GM18861 (cell line): ENCODE measurements at regions not wholly inside any gene's neighbourhood (a gene's known extent, or its start where the extent isn't known, plus 50 kb on each side); places are given as distances from the start of the nearest gene placed in this dataset.

Experiments
- ATAC-seq: cut with Tn5 transposase; IDR thresholded peaks from one replicate; pipeline ENCODE4 v1.9.1; 2021; ENCODE audit not compliant: unreplicated experiment

GRCh38 chr18:46424898-46425297, 232.1 kb downstream of the LOXHD1 start:
- no peak for ATAC-seq

DNA sequence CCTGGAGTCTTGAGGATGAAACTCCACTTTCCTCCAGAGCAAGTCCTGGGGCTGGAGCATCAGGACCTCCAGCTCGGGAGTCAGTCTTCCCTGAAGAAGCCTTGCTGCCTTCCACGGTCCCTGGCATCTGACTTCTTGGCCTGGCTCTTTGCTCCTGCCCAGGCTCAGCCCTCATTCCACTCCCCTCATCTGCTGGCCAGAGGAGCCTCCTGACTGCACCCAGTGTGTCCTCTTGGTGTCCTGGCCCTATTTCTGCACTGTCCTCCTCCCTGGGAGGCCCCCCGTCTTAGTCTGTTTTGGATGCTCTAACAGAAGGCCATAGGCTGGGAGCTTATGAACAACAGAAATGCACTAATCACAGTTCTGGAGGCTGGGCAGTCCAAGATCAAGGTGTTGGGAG, 231.5 kb downstream of the LOXHD1 start:
- no peak for ATAC-seq

DNA sequence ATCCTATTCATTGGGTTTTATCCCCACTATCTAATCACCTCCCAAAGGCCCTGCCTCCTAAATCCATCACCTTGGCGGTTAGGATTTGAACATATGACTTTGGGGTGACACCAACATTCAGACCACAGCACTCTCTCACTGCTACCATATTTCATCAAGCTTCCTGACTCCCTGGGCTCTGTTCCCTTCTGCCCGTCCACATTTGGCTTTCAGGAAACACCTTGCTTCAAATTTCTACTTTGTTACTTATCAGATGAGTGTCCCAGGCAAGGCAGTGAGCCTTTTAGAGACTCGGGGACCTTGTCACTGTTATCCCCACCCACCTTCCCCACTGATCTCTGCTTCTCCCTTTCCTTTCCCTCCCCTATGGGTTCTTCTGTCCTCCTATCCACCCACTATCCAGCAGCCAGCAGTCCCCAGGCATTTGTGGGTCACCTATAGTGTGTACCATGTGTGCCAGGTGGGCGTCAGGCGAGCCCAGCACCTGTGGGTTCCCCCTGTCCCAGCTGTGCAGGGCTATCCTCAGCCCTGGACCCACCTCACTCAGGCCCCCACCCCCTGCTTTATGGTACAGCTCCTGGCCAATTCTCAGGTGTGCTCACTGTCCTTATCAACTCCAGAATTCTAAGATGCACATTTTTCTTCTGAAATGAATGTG, 230.9 kb downstream of the LOXHD1 start:
- no peak for ATAC-seq

GRCh38 chr18:46426679-46427047, 230.4 kb downstream of the LOXHD1 start:
- no peak for ATAC-seq
